HG03558 (cell line): ENCODE measurements at regions not wholly inside any gene's neighbourhood (a gene's known extent, or its start where the extent isn't known, plus 50 kb on each side); places are given as distances from the start of the nearest gene placed in this dataset.

ENCODE experiments used
- ATAC-seq: cut with Tn5 transposase; IDR thresholded peaks from one replicate; pipeline ENCODE4 v1.9.1; 2021; ENCODE audit warnings: moderate number of reproducible peaks; ENCODE audit not compliant: unreplicated experiment; ENCODE audit errors: extremely low read depth

DNA sequence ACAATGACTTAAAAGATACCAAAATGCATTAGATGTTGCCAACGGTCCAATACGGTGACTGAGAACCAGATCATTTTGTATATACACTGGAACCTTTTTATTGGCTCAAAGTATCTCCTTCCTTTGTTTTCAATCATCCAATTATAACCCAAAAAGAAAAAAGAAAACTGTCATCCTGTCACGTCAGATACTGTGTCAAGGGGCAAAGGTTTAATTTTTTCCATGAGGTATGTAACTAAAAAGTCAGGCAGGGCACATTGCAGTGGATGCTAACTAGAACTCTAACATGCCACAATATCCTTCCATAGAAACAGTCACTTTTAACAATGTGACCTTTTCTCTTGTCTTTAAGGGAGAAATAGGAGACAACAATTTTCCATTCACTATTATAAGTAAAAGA is 267.6 kb upstream of the NEBL start:
- ATAC-seq: no peak

DNA sequence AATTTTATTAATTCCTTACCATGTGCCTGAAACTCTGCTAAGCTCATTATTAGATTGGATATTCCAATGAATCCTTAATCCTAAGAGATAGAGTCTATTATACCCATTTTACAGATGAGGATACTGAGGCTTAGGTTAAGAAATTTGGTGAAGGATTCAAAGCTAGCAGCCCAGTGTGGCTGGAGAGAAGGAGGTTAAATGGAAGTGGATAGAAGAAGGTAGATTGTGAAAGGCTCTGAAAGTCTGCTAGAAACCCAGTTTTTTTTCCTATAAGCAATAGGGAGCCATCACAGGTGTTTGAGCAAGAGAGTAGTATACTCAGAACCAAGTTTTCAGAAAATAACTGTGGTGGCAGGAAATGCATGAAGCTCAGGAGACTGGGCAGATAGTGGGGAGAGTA is 265.8 kb upstream of the NEBL start:
- ATAC-seq: no peak

DNA sequence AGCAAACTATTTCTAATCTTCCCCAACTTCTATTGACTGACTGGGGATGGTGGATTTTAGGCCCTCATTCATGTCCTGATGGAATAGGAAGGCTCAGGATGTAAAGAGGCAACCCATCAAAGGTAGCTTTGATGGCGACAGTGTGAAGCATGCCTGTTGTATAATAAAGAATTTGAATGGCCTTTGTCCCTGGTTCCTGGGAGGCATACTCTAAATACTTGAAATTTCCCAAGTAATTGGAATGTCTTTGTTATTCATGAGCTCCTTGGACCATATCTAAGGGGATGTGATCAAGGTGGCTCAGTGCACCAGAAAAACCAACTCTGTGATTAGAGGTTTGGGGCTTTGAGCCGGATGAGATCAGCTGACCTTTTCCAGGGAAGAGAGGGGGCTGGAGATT is 264.5 kb upstream of the NEBL start:
- no peak for ATAC-seq

DNA sequence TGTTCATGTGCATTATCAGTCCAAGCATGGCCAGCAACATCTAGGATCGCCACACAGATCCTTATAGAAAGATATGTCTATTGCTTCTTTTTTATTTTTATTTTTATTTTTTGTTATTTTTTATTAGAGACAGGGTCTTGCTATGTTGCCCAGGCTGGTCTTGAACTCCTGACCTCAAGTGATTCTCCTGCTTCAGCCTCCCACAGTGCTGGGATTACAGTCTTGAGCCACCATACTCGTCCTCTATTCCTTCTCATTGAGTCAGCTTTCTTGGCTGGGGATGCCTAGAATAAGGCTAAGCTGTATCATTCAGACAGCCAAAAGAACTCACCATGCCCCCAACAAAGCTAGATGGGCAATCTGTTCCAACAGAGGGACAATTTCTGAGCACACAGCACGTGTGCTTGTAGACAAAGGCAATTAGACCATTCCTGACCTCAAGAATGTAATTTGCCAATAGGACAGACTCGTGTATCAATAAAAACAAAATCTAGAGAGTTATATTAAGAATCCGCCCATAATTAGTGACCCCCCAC is 264.0 kb upstream of the NEBL start:
- ATAC-seq: no peak

GRCh38 chr10:21160116-21160515 is 263.0 kb upstream of the NEBL start:
- ATAC-seq: no peak

GRCh38 chr10:21159669-21160068 is 262.6 kb upstream of the NEBL start:
- ATAC-seq: no peak

- ATAC-seq: no peak
Measured at GRCh38 chr10:21158301-21158700, 261.2 kb upstream of the NEBL start.

GRCh38 chr10:21157664-21158063 is 260.6 kb upstream of the NEBL start:
- ATAC-seq: no peak

- ATAC-seq: no peak
Measured at GRCh38 chr10:21150166-21150565, 253.1 kb upstream of the NEBL start.

DNA sequence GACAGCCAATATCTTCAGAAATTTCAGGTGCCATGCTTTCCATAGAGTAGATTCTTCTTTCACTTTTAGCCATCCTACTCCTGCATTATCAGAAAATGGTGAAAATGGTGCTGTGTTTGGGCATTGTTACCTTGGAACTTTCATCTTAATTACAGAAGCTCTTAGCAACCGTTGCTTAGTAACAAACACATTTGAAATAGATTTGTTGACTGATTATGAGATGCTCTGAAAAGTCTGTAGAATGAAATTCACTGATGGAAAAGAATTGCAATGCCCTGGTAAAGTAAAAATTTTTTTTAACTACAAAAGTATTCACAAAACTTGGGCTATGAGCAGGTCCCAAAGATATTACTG is 249.3 kb upstream of the NEBL start:
- ATAC-seq: no peak

DNA sequence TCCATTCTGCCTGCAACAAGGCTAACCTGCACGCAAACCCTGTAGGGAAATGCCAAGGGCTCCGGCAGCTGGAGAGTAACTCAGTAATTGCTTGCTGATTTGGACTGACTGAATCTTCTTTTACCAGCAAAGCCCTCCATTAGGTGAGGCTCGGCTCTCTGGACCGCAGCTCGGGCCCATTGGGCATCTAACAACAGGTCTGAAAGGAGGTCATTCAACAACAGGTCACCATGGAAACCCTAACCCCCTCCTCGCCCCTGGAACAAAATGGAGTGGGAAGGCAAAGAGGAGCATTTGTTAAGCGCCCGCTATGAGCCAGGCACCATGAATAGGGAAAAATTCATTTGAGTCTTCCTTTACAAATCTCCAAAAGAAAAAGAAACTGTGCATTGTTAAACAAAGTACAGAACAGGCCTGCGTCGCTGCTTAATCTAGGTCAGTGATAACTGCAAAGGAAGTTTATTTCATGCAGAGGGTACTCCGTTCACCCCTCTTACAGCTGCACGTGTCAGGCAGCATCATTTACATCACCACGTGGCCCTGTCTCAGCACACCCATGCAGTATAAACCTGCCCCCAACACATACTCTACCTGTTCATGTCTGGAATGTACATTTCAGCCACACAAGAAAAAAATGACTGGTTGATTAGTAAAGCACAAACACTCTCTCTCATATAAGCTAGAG is 248.8 kb upstream of the NEBL start:
- ATAC-seq: no peak

GRCh38 chr10:21144047-21144446 is 246.9 kb upstream of the NEBL start:
- ATAC-seq: no peak

DNA sequence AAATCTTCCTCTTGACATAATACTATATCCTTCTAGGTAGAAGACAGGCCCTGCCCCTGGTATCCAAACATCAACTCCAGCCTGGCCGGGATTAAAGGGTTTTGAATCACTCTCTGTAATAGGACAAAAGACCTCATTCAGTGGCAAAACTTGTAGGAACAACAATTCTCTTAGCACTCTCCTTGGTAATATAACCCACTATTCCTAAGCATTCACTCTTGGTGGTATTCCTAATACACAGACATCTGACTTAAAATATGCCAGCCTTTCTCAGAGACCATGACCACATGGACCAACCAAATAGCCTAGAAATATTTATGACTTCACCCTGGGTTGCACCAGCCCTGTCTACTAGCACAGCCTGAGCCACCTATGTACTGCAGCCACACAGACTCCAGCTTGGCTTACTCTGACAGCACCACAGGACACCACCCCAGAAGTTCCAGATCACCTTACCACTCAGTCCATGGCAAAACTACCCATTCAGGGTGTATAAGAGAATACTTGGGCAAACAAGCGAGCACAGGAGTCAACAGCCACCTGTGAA is 244.9 kb upstream of the NEBL start:
- no peak for ATAC-seq

GRCh38 chr10:21138769-21139340 is 241.7 kb upstream of the NEBL start:
- no peak for ATAC-seq

DNA sequence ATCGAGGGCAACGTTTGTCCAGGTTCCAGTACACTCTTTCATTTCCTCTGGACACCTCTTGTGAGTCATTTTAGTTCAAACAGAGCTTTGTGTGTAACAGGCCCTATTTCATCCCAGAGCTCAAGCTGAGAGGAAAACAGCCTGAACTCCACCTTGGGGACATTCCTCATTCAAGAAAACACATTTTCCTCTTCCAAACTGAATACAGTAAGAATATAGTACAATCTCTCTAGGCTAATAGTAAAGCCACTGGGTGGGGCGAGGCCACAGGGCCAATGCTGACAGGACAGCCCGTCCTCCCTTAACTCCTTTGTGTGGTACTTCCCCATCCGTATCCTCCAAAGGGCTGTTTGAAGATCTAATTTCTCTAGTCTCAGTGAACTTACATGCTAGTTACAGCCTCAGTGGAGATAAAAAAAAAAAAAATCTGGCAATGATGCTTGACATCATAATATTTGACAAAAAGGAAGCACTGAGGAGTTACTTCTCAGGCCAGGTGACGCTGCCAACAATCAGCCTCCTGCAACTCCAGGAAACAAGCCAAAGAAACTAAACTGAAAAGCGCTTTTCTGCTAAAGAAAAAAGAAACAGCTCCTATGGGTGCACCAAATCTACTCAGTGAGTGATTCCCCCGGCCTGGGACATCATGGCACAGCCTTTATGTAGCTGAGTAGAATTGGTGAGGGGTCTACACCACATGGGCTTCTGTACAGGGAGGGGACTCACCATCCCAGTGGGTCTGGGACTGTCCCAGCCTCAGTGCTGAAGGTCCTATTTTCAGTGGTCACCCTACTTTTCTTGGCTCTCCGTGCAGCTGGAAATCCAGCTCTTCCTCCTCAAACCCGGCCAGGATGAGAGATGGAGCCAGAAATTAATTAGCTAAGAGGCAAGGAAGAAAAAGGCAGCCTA is 238.2 kb upstream of the NEBL start:
- ATAC-seq: no peak

GRCh38 chr10:21134645-21135022 is 237.5 kb upstream of the NEBL start:
- no peak for ATAC-seq

DNA sequence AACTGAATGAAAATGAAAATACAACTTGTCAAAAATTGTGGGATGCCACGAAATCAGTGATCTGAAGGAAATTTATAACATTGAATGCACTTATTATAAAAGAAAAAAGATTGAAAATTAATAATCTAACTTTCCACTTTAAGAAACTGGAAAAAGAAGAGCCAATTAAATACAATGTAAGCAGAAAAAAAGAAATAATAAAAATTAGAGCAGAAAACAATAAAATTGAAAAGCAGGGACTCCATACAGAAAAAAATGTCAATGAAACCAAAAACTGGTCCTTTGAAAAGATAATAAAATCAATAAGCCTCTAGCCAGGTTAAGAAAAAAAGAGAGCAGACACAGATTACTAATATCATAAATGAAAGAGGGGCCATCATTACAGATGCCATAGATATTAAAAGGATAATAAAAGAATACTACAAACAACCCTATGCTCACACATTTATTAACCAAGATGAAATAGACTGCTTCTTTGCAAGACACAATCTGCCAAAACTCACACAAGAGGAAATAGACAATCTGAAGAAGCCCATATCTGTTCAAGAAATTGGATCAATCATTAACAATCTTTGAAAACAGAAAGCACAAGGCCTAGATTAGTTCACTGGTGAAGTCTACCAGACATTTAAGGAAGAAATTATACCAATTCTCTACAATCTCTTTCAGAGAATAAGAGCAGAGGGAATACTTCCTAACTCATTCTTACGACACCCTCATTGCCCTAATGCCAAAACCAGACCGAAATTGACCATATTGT is 233.8 kb upstream of the NEBL start:
- no peak for ATAC-seq

GRCh38 chr10:21130108-21130507 is 233.0 kb upstream of the NEBL start:
- no peak for ATAC-seq

DNA sequence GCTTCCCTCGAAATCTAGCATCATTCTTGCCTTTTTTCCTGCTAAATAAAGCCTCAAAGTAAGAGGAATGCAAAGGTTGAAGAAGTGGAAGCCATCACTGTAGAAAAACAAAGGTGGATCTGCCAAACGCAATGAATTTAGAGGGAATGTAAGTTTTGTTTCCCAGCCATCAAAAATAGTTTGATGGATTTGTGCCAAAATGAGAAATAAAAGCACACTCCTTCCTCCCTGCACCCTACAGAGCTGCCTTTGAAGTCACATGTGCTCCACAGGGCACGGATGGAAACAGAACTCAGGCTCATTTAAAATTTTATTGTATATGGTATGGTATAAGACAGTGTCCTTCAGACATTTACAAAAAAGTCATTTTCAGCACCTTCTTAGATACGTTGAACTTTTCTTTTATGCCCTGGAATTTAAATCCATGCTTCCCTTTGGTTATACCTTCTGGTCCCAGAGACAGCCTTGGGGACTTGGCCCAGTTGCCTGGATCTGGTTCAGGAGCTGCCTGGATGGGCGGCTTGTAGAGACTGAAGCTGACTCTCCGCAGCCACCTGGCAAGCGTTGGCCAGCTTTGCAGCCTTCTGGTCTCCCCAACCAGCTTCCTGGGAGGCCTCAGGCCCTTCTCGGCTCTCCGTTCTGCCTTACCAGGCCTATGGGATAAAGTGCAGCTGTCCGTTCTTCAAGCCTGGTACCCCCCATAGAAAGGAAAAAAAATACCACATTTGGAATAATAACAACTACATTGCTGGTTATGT is 228.5 kb upstream of the NEBL start:
- no peak for ATAC-seq

- ATAC-seq: no peak
Measured at GRCh38 chr10:21122907-21123306, 225.8 kb upstream of the NEBL start.
